ENCODE measurements at regions not wholly inside any gene's neighbourhood (a gene's known extent, or its start where the extent isn't known, plus 50 kb on each side); places are given as distances from the start of the nearest gene placed in this dataset.

GRCh38 chr15:96390986-96391385 is 60.5 kb downstream of the NR2F2 start:
- no peaks in the 10 kb centered on the region for H3K9me3 ChIP-seq (replicated peaks in 1 of 11)
- H3K4me2 ChIP-seq, result no peak overlapping the region
- H4K20me1 ChIP-seq, result no peaks in the 10 kb centered on the region
- no peak overlapping the region for H3K4me3 ChIP-seq
- H3K36me3 ChIP-seq, result no peaks in the 10 kb centered on the region
- TF ChIP-seq Cebpa-rat (IDR thresholded peaks at IDR 0.05), result no peak
- no peaks in the 10 kb centered on the region for H3K27me3 ChIP-seq
- no peak overlapping the region for H3K9ac ChIP-seq
- H3K27ac ChIP-seq, result no peak overlapping the region
- H3K4me1 ChIP-seq, result no peaks in the 10 kb centered on the region

- no peak overlapping the region for H3K9ac ChIP-seq
- H3K4me2 ChIP-seq, result no peak overlapping the region
- H3K9me3 ChIP-seq (replicated peaks in 1 of 11), result no peaks in the 10 kb centered on the region
- TF ChIP-seq Cebpa-rat (IDR thresholded peaks at IDR 0.05), result no peak
- H3K4me3 ChIP-seq, result no peak overlapping the region
- H4K20me1 ChIP-seq, result no peaks in the 10 kb centered on the region
- no peaks in the 10 kb centered on the region for H3K36me3 ChIP-seq
- no peaks in the 10 kb centered on the region for H3K4me1 ChIP-seq
- H3K27ac ChIP-seq, result no peak overlapping the region
- H3K27me3 ChIP-seq, result no peaks in the 10 kb centered on the region
These were observed 62.1 kb downstream of the NR2F2 start for GRCh38 chr15:96392380-96393208.

GRCh38 chr15:96393209-96393513 is 62.7 kb downstream of the NR2F2 start:
- Histone ChIP-seq H3K9me3 (replicated peaks in 1 of 11) (no peaks in the 10 kb centered on the region), H3K4me2 (no peak overlapping the region), H3K27ac (no peak overlapping the region), H3K4me3 (no peak overlapping the region), H3K36me3 (no peaks in the 10 kb centered on the region), H3K4me1 (no peaks in the 10 kb centered on the region), H4K20me1 (no peaks in the 10 kb centered on the region), H3K27me3 (no peaks in the 10 kb centered on the region), H3K9ac (no peak overlapping the region)
- no peak for TF ChIP-seq Cebpa-rat (IDR thresholded peaks at IDR 0.05)

- H3K27me3 ChIP-seq, result no peaks in the 10 kb centered on the region
- no peak overlapping the region for H3K9ac ChIP-seq
- no peaks in the 10 kb centered on the region for H4K20me1 ChIP-seq
- no peaks in the 10 kb centered on the region for H3K4me1 ChIP-seq
- H3K4me3 ChIP-seq, result no peak overlapping the region
- H3K9me3 ChIP-seq (replicated peaks in 1 of 11), result no peaks in the 10 kb centered on the region
- no peak for TF ChIP-seq Cebpa-rat (IDR thresholded peaks at IDR 0.05)
- H3K36me3 ChIP-seq, result no peaks in the 10 kb centered on the region
- H3K4me2 ChIP-seq, result no peak overlapping the region
- H3K27ac ChIP-seq, result no peak overlapping the region
These were observed 65.2 kb downstream of the NR2F2 start for GRCh38 chr15:96395687-96396086.

GRCh38 chr15:96398776-96399175 is 68.3 kb downstream of the NR2F2 start:
- Histone ChIP-seq H3K9ac (no peak overlapping the region), H3K4me2 (no peak overlapping the region), H3K36me3 (no peaks in the 10 kb centered on the region), H3K4me3 (no peak overlapping the region), H3K27me3 (no peaks in the 10 kb centered on the region), H3K27ac (no peak overlapping the region), H4K20me1 (no peaks in the 10 kb centered on the region), H3K4me1 (no peaks in the 10 kb centered on the region), H3K9me3 (replicated peaks in 1 of 11) (no peaks in the 10 kb centered on the region)
- TF ChIP-seq Cebpa-rat (IDR thresholded peaks at IDR 0.05), result no peak

- Histone ChIP-seq H3K4me3 (no peak overlapping the region), H3K27me3 (peaks cover 0 to 10% (median 1%) of the 10 kb centered on the region in 11 experiments; a peak in 7 of 22 replicates), H4K20me1 (no peaks in the 10 kb centered on the region), H3K9ac (no peak overlapping the region), H3K36me3 (no peaks in the 10 kb centered on the region), H3K27ac (no peak overlapping the region), H3K4me2 (no peak overlapping the region), H3K9me3 (replicated peaks in 1 of 11) (no peaks in the 10 kb centered on the region), H3K4me1 (no peaks in the 10 kb centered on the region)
- TF ChIP-seq Cebpa-rat (IDR thresholded peaks at IDR 0.05), result no peak
These were observed 71.9 kb downstream of the NR2F2 start for GRCh38 chr15:96402403-96402802.

- H3K4me1 ChIP-seq, result no peaks in the 10 kb centered on the region
- no peak overlapping the region for H3K4me2 ChIP-seq
- no peak overlapping the region for H3K27ac ChIP-seq
- H3K4me3 ChIP-seq, result no peak overlapping the region
- no peaks in the 10 kb centered on the region for H3K9me3 ChIP-seq (replicated peaks in 1 of 11)
- H3K9ac ChIP-seq, result no peak overlapping the region
- no peak for TF ChIP-seq Cebpa-rat (IDR thresholded peaks at IDR 0.05)
- H3K27me3 ChIP-seq, result peaks cover 5 to 16% (median 8%) of the 10 kb centered on the region in 11 experiments; a peak in 13 of 22 replicates
- no peaks in the 10 kb centered on the region for H4K20me1 ChIP-seq
- no peaks in the 10 kb centered on the region for H3K36me3 ChIP-seq
These were observed 72.6 kb downstream of the NR2F2 start for GRCh38 chr15:96403071-96403470.

- no peak for TF ChIP-seq Cebpa-rat (IDR thresholded peaks at IDR 0.05)
- Histone ChIP-seq H3K4me1 (no peaks in the 10 kb centered on the region), H3K36me3 (no peaks in the 10 kb centered on the region), H4K20me1 (no peaks in the 10 kb centered on the region), H3K9ac (no peak overlapping the region), H3K4me3 (no peak overlapping the region), H3K27me3 (peaks cover 13 to 25% (median 16%) of the 10 kb centered on the region in 11 experiments), H3K4me2 (no peak overlapping the region), H3K9me3 (replicated peaks in 1 of 11) (peaks cover 2 to 7% (median 4%) of the 10 kb centered on the region in 11 experiments; a peak in 14 of 22 replicates), H3K27ac (no peak overlapping the region)
These were observed 73.4 kb downstream of the NR2F2 start for GRCh38 chr15:96403932-96404331.

- no peak for TF ChIP-seq Cebpa-rat (IDR thresholded peaks at IDR 0.05)
- Histone ChIP-seq H3K4me1 (no peaks in the 10 kb centered on the region), H3K4me3 (no peak overlapping the region), H3K36me3 (no peaks in the 10 kb centered on the region), H4K20me1 (no peaks in the 10 kb centered on the region), H3K4me2 (no peak overlapping the region), H3K9ac (no peak overlapping the region), H3K27ac (no peak overlapping the region), H3K9me3 (replicated peaks in 1 of 11) (peaks cover 8 to 13% (median 11%) of the 10 kb centered on the region in 11 experiments; a peak in 21 of 22 replicates), H3K27me3 (peaks cover 19 to 31% (median 23%) of the 10 kb centered on the region in 11 experiments)
These were observed 74.1 kb downstream of the NR2F2 start for GRCh38 chr15:96404560-96404959.

GRCh38 chr15:96406291-96406690 is 75.8 kb downstream of the NR2F2 start:
- Histone ChIP-seq H3K27ac (no peak overlapping the region), H4K20me1 (peaks cover 0 to 6% (median 0%) of the 10 kb centered on the region in 11 experiments; a peak in 2 of 22 replicates), H3K27me3 (peaks cover 36 to 48% (median 40%) of the 10 kb centered on the region in 11 experiments), H3K4me1 (no peaks in the 10 kb centered on the region), H3K9ac (no peak overlapping the region), H3K36me3 (no peaks in the 10 kb centered on the region), H3K4me2 (no peak overlapping the region), H3K4me3 (no peak overlapping the region), H3K9me3 (replicated peaks in 1 of 11) (peaks cover 12 to 22% (median 17%) of the 10 kb centered on the region in 11 experiments; a peak in 21 of 22 replicates)
- TF ChIP-seq Cebpa-rat (IDR thresholded peaks at IDR 0.05), result no peak

Measured in BLaER1 treated with 17β-estradiol and CSF1 and Interleukin-3, amounts not matched to agents 10 nM and 100 nM (cell line).